ENCODE measurements at regions not wholly inside any gene's neighbourhood (a gene's known extent, or its start where the extent isn't known, plus 50 kb on each side); places are given as distances from the start of the nearest gene placed in this dataset.
"Not testable (repeated sequence)": the region's sequence is repeated elsewhere in the genome, so short reads cannot be mapped to it uniquely, and the experiment has no call there.

- H3K9ac ChIP-seq (ENCODE audit: low read depth, low read length); H3K36me3 ChIP-seq (ENCODE audit: insufficient read depth, low read length); H3K27me3 ChIP-seq (ENCODE audit: control insufficient read depth, insufficient read depth, low read length); H3K9me3 ChIP-seq (replicated peaks; ENCODE audit: low read length); H3K4me1 ChIP-seq (ENCODE audit: control insufficient read depth, insufficient read depth, low read length); H3K4me3 ChIP-seq (ENCODE audit: low read length); H3K4me2 ChIP-seq (ENCODE audit: low read length): not testable (repeated sequence)
Measured at GRCh38 chr3:198137038-198137835, 177.2 kb downstream of the LMLN start.

- H3K9me3 ChIP-seq (replicated peaks; ENCODE audit: low read length); H3K4me3 ChIP-seq (ENCODE audit: low read length); H3K9ac ChIP-seq (ENCODE audit: low read depth, low read length); H3K4me2 ChIP-seq (ENCODE audit: low read length); H3K27me3 ChIP-seq (ENCODE audit: control insufficient read depth, insufficient read depth, low read length); H3K36me3 ChIP-seq (ENCODE audit: insufficient read depth, low read length); H3K4me1 ChIP-seq (ENCODE audit: control insufficient read depth, insufficient read depth, low read length): not testable (repeated sequence)
Measured at GRCh38 chr3:198138205-198138604, 178.2 kb downstream of the LMLN start.

GRCh38 chr3:198139037-198139436 lies 179.0 kb downstream of the LMLN start:
- H3K9ac ChIP-seq (ENCODE audit: low read depth, low read length); H3K27me3 ChIP-seq (ENCODE audit: control insufficient read depth, insufficient read depth, low read length); H3K4me3 ChIP-seq (ENCODE audit: low read length); H3K4me1 ChIP-seq (ENCODE audit: control insufficient read depth, insufficient read depth, low read length); H3K9me3 ChIP-seq (replicated peaks; ENCODE audit: low read length); H3K4me2 ChIP-seq (ENCODE audit: low read length); H3K36me3 ChIP-seq (ENCODE audit: insufficient read depth, low read length): not testable (repeated sequence)

GRCh38 chr3:198139513-198140167 lies 179.6 kb downstream of the LMLN start:
- not testable (repeated sequence) for H3K9me3 ChIP-seq (replicated peaks; ENCODE audit: low read length); H3K27me3 ChIP-seq (ENCODE audit: control insufficient read depth, insufficient read depth, low read length); H3K9ac ChIP-seq (ENCODE audit: low read depth, low read length); H3K4me3 ChIP-seq (ENCODE audit: low read length); H3K4me2 ChIP-seq (ENCODE audit: low read length); H3K4me1 ChIP-seq (ENCODE audit: control insufficient read depth, insufficient read depth, low read length); H3K36me3 ChIP-seq (ENCODE audit: insufficient read depth, low read length)

DNA sequence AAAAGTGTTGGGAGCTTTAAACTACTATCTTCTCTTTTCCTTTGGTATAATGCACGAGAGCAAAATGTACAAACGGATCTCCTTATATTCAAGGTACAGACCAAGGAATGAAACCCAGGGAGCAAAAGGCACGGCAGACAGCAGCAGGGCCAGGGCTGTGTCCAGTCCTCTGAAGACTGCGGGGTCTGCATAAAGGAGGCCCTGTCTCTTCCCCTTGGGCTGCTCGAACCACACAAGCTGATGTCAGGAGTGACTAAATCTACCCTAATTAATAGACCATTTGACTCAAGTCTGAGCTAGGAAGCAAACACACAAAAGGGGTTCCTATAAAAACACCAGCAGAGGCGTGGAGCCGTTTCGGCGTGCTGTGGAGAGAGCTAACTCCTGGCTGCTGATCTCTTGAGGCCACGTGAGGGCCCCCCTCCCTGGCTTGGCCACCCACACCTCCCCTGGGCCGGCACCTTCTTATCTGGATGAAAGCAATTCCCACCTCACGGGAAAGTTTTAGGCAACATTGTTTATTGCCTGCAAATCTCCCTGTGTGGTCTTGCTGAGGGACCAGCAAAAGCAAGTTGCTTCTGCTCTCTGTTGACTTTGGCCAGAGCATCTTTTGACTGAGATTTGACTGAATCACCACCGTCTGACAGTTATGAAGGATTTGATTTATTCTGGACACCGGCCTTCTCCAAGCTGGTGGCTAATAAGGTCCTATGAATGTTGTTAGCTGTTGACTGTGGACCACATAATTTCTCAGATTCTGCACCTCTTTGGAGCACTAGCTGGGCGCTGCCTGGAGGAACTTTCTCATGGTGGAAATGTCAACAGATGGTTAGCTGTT lies 183.5 kb downstream of the LMLN start:
- not testable (repeated sequence) for H3K27me3 ChIP-seq (ENCODE audit: control insufficient read depth, insufficient read depth, low read length); H3K9ac ChIP-seq (ENCODE audit: low read depth, low read length); H3K4me2 ChIP-seq (ENCODE audit: low read length); H3K36me3 ChIP-seq (ENCODE audit: insufficient read depth, low read length); H3K4me1 ChIP-seq (ENCODE audit: control insufficient read depth, insufficient read depth, low read length); H3K4me3 ChIP-seq (ENCODE audit: low read length); H3K9me3 ChIP-seq (replicated peaks; ENCODE audit: low read length)

DNA sequence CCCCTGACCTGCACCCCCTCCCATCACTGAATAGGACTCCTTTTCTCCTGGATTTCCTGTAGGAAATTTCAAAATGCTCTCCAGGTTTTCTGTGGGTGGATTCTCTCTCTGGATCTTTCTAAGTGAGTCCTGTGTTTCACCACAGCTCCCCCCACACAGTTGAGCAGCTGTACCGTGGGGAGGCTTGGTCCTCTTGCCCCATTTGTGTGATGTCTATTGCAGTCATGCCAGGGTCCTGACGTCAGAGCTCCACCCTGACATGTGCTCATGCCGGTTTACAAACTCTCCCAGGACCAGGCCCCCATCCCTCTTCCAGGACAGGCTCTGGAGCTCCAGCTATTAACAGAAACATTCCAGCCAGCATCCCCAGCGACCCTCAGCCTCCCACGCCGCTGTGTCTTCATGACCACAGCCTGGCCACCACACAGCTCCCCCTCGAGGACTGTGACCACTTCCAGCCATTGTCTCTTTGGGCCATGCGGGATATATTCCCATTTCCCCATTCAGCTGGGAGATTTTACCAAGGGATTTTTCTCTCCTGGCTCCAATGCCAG lies 185.3 kb downstream of the LMLN start:
- H3K4me2 ChIP-seq (ENCODE audit: low read length); H3K36me3 ChIP-seq (ENCODE audit: insufficient read depth, low read length); H3K9ac ChIP-seq (ENCODE audit: low read depth, low read length); H3K9me3 ChIP-seq (replicated peaks; ENCODE audit: low read length); H3K4me1 ChIP-seq (ENCODE audit: control insufficient read depth, insufficient read depth, low read length); H3K4me3 ChIP-seq (ENCODE audit: low read length); H3K27me3 ChIP-seq (ENCODE audit: control insufficient read depth, insufficient read depth, low read length): not testable (repeated sequence)

GRCh38 chr3:198146070-198146469 lies 186.1 kb downstream of the LMLN start:
- not testable (repeated sequence) for H3K4me1 ChIP-seq (ENCODE audit: control insufficient read depth, insufficient read depth, low read length); H3K4me3 ChIP-seq (ENCODE audit: low read length); H3K36me3 ChIP-seq (ENCODE audit: insufficient read depth, low read length); H3K9me3 ChIP-seq (replicated peaks; ENCODE audit: low read length); H3K4me2 ChIP-seq (ENCODE audit: low read length); H3K27me3 ChIP-seq (ENCODE audit: control insufficient read depth, insufficient read depth, low read length); H3K9ac ChIP-seq (ENCODE audit: low read depth, low read length)

GRCh38 chr3:198146559-198147164 lies 186.6 kb downstream of the LMLN start:
- H3K36me3 ChIP-seq (ENCODE audit: insufficient read depth, low read length); H3K9ac ChIP-seq (ENCODE audit: low read depth, low read length); H3K27me3 ChIP-seq (ENCODE audit: control insufficient read depth, insufficient read depth, low read length); H3K4me3 ChIP-seq (ENCODE audit: low read length); H3K4me2 ChIP-seq (ENCODE audit: low read length); H3K4me1 ChIP-seq (ENCODE audit: control insufficient read depth, insufficient read depth, low read length); H3K9me3 ChIP-seq (replicated peaks; ENCODE audit: low read length): not testable (repeated sequence)

- H3K4me2 ChIP-seq (ENCODE audit: low read length); H3K27me3 ChIP-seq (ENCODE audit: control insufficient read depth, insufficient read depth, low read length); H3K4me3 ChIP-seq (ENCODE audit: low read length); H3K9ac ChIP-seq (ENCODE audit: low read depth, low read length); H3K9me3 ChIP-seq (replicated peaks; ENCODE audit: low read length); H3K36me3 ChIP-seq (ENCODE audit: insufficient read depth, low read length); H3K4me1 ChIP-seq (ENCODE audit: control insufficient read depth, insufficient read depth, low read length): not testable (repeated sequence)
Measured at GRCh38 chr3:198147213-198147612, 187.2 kb downstream of the LMLN start.

GRCh38 chr3:198147993-198148392 lies 188.0 kb downstream of the LMLN start:
- not testable (repeated sequence) for H3K27me3 ChIP-seq (ENCODE audit: control insufficient read depth, insufficient read depth, low read length); H3K4me1 ChIP-seq (ENCODE audit: control insufficient read depth, insufficient read depth, low read length); H3K9ac ChIP-seq (ENCODE audit: low read depth, low read length); H3K9me3 ChIP-seq (replicated peaks; ENCODE audit: low read length); H3K4me3 ChIP-seq (ENCODE audit: low read length); H3K4me2 ChIP-seq (ENCODE audit: low read length); H3K36me3 ChIP-seq (ENCODE audit: insufficient read depth, low read length)

DNA sequence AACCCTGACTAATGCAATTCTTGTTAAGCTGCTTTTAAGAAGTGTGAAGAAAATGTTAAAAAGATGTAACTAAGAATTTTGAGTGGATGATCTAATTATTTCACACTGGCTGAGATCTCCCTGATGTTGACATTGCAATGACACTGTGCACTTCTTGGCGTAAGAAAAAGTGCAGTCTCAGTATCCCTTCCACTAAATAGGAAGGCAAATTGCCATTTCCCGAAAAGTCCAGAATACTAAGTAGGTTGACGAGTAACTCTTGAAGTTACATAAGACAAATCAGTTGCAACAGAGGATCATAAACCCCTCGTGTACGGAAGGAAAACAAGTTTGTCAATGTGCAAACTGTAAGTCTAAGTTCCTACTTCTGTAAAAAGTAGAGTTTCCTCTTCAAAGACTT lies 189.9 kb downstream of the LMLN start:
- not testable (repeated sequence) for H3K4me3 ChIP-seq (ENCODE audit: low read length); H3K9ac ChIP-seq (ENCODE audit: low read depth, low read length); H3K9me3 ChIP-seq (replicated peaks; ENCODE audit: low read length); H3K4me1 ChIP-seq (ENCODE audit: control insufficient read depth, insufficient read depth, low read length); H3K27me3 ChIP-seq (ENCODE audit: control insufficient read depth, insufficient read depth, low read length); H3K4me2 ChIP-seq (ENCODE audit: low read length); H3K36me3 ChIP-seq (ENCODE audit: insufficient read depth, low read length)
